ENCODE measurements at regions not wholly inside any gene's neighbourhood (a gene's known extent, or its start where the extent isn't known, plus 50 kb on each side); places are given as distances from the start of the nearest gene placed in this dataset.

DNA sequence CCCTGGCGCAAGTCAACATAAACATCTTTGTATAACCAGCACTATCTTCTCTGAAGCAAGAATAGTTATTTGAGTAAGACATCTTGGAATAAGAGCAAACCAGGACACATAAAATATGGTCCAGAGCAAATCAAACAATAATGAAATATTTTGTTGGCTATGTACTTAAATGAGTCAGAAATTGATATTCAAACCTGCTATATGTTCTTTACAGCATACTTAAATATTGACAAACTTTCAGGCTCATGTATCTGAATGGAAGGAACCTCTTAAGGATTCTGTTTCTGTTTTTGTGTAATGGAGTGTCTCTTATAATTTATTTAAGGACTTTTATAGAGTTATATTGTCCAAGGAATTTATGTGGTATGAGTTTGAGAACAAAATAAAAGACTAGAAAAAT is 747.3 kb downstream of the EFNA5 start:
- no peak overlapping the region for H3K27ac ChIP-seq (ENCODE audit: low read depth in 1 of 2, low read length in 2 of 2)
- no peaks in the 10 kb centered on the region for H3K27me3 ChIP-seq (ENCODE audit: control insufficient read depth in 4 of 4, insufficient read depth in 4 of 4, low read length in 3 of 4)
- 86% methylated on average over 1 of the region's 1 CpG for WGBS
- no peak for DNase-seq (ENCODE audit: low spot score)
- TF ChIP-seq NR2F2 (IDR thresholded peaks at IDR 0.05) (no peak), SP1 (IDR thresholded peaks at IDR 0.05) (no peak), RXRA (IDR thresholded peaks at IDR 0.05) (no peak), HNF4G (IDR thresholded peaks at IDR 0.05) (no peak), FOXA1 (IDR thresholded peaks at IDR 0.05) (no peak), GABPA (IDR thresholded peaks at IDR 0.05 in 1 of 2, conservative IDR thresholded peaks at IDR 0.05 in 1 of 2) (no peak), YY1 (IDR thresholded peaks at IDR 0.05) (no peak), RAD21 (IDR thresholded peaks at IDR 0.05) (no peak), FOXA2 (IDR thresholded peaks at IDR 0.05) (no peak), EGR1 (IDR thresholded peaks at IDR 0.05; ENCODE audit: low read depth in 2 of 2) (no peak), TAF1 (conservative IDR thresholded peaks at IDR 0.05) (no peak), JUND (IDR thresholded peaks at IDR 0.05) (no peak), HNF4A (conservative IDR thresholded peaks at IDR 0.05) (no peak)
- TF ChIP-seq, protein P1, sequence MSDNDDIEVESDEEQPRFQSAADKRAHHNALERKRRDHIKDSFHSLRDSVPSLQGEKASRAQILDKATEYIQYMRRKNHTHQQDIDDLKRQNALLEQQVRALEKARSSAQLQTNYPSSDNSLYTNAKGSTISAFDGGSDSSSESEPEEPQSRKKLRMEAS (IDR thresholded peaks at IDR 0.05), result no peak
- TF ChIP-seq, protein P2, sequence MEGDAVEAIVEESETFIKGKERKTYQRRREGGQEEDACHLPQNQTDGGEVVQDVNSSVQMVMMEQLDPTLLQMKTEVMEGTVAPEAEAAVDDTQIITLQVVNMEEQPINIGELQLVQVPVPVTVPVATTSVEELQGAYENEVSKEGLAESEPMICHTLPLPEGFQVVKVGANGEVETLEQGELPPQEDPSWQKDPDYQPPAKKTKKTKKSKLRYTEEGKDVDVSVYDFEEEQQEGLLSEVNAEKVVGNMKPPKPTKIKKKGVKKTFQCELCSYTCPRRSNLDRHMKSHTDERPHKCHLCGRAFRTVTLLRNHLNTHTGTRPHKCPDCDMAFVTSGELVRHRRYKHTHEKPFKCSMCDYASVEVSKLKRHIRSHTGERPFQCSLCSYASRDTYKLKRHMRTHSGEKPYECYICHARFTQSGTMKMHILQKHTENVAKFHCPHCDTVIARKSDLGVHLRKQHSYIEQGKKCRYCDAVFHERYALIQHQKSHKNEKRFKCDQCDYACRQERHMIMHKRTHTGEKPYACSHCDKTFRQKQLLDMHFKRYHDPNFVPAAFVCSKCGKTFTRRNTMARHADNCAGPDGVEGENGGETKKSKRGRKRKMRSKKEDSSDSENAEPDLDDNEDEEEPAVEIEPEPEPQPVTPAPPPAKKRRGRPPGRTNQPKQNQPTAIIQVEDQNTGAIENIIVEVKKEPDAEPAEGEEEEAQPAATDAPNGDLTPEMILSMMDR (IDR thresholded peaks at IDR 0.05; ENCODE audit: low read depth, low read length, missing input control), result no peak
- TF ChIP-seq, protein P3, sequence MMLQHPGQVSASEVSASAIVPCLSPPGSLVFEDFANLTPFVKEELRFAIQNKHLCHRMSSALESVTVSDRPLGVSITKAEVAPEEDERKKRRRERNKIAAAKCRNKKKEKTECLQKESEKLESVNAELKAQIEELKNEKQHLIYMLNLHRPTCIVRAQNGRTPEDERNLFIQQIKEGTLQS (IDR thresholded peaks at IDR 0.05), result no peak
- TF ChIP-seq, protein P4, sequence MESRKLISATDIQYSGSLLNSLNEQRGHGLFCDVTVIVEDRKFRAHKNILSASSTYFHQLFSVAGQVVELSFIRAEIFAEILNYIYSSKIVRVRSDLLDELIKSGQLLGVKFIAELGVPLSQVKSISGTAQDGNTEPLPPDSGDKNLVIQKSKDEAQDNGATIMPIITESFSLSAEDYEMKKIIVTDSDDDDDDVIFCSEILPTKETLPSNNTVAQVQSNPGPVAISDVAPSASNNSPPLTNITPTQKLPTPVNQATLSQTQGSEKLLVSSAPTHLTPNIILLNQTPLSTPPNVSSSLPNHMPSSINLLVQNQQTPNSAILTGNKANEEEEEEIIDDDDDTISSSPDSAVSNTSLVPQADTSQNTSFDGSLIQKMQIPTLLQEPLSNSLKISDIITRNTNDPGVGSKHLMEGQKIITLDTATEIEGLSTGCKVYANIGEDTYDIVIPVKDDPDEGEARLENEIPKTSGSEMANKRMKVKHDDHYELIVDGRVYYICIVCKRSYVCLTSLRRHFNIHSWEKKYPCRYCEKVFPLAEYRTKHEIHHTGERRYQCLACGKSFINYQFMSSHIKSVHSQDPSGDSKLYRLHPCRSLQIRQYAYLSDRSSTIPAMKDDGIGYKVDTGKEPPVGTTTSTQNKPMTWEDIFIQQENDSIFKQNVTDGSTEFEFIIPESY (IDR thresholded peaks at IDR 0.05), result no peak
- TF ChIP-seq, protein P5, sequence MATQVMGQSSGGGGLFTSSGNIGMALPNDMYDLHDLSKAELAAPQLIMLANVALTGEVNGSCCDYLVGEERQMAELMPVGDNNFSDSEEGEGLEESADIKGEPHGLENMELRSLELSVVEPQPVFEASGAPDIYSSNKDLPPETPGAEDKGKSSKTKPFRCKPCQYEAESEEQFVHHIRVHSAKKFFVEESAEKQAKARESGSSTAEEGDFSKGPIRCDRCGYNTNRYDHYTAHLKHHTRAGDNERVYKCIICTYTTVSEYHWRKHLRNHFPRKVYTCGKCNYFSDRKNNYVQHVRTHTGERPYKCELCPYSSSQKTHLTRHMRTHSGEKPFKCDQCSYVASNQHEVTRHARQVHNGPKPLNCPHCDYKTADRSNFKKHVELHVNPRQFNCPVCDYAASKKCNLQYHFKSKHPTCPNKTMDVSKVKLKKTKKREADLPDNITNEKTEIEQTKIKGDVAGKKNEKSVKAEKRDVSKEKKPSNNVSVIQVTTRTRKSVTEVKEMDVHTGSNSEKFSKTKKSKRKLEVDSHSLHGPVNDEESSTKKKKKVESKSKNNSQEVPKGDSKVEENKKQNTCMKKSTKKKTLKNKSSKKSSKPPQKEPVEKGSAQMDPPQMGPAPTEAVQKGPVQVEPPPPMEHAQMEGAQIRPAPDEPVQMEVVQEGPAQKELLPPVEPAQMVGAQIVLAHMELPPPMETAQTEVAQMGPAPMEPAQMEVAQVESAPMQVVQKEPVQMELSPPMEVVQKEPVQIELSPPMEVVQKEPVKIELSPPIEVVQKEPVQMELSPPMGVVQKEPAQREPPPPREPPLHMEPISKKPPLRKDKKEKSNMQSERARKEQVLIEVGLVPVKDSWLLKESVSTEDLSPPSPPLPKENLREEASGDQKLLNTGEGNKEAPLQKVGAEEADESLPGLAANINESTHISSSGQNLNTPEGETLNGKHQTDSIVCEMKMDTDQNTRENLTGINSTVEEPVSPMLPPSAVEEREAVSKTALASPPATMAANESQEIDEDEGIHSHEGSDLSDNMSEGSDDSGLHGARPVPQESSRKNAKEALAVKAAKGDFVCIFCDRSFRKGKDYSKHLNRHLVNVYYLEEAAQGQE (IDR thresholded peaks at IDR 0.05), result no peak
- H3K4me3 ChIP-seq (ENCODE audit: low read depth in 1 of 3, low read length in 3 of 3), result no peak overlapping the region
- H3K36me3 ChIP-seq (ENCODE audit: control insufficient read depth in 4 of 4, insufficient read depth in 3 of 4, low read depth in 1 of 4, low read length in 3 of 4), result no peaks in the 10 kb centered on the region
- H3K4me1 ChIP-seq (ENCODE audit: control insufficient read depth in 4 of 4, insufficient read depth in 4 of 4, low read length in 3 of 4), result no peaks in the 10 kb centered on the region
- no peak overlapping the region for H3K9ac ChIP-seq (ENCODE audit: low read depth in 1 of 2, low read length in 2 of 2)
- H3K9me3 ChIP-seq (ENCODE audit: control insufficient read depth in 4 of 4, low read length in 3 of 4), result no peaks in the 10 kb centered on the region

All from liver (tissue), 8 donors.